Suprapubic skin (tissue), 4 donors: ENCODE measurements at regions not wholly inside any gene's neighbourhood (a gene's known extent, or its start where the extent isn't known, plus 50 kb on each side); places are given as distances from the start of the nearest gene placed in this dataset.
"Not testable (repeated sequence)": the region's sequence is repeated elsewhere in the genome, so short reads cannot be mapped to it uniquely, and the experiment has no call there.

Source experiments
- DNase-seq, 2 donors: peaks; one replicate each; pipeline ENCODE4 v3.0.0-alpha.2; 2019; ENCODE audit warnings: low spot score in 2 of 2
- H3K27ac ChIP-seq: fragments of 200-600 bp; sonication (generic); one replicate; pipeline ENCODE4 v1.5.1; 2019
- H3K27me3 ChIP-seq: fragments of 200-600 bp; sonication (generic); one replicate; pipeline ENCODE4 v1.5.1; 2019
- H3K36me3 ChIP-seq: fragments of 200-600 bp; sonication (generic); one replicate; pipeline ENCODE4 v1.5.1; 2019
- H3K4me1 ChIP-seq: fragments of 200-600 bp; sonication (generic); one replicate; pipeline ENCODE4 v1.5.1; 2019
- H3K4me3 ChIP-seq: fragments of 200-600 bp; sonication (generic); one replicate; pipeline ENCODE4 v1.5.1; 2019; ENCODE audit warnings: mild to moderate bottlenecking
- H3K9me3 ChIP-seq: fragments of 200-600 bp; sonication (generic); one replicate; pipeline ENCODE4 v1.5.1; 2019
- EP300 ChIP-seq: sonication (generic); formaldehyde crosslinking; IDR thresholded peaks from one replicate; pipeline ENCODE4 v1.6.1; 2017; ENCODE audit warnings: antibody characterized with exemption
- POLR2A ChIP-seq, 2 donors: fragments of 450-650 bp; IDR thresholded peaks; one replicate each; pipeline ENCODE4 v1.6.1; 2017; ENCODE audit warnings: antibody characterized with exemption in 2 of 2, mild to moderate bottlenecking in 2 of 2, moderate library complexity in 2 of 2
- POLR2AphosphoS5 ChIP-seq, 3 donors: sonication (generic); formaldehyde crosslinking; IDR thresholded peaks; one replicate each; pipeline ENCODE4 v1.6.1; 2017; ENCODE audit warnings: antibody characterized with exemption in 3 of 3
- WGBS: methylation state at CpG from one replicate; pipeline ENCODE4 v1.1.5; 2018; 5-methylcytosine and 5-hydroxymethylcytosine counted together
- TF ChIP-seq, protein P1 (sequence below), 2 donors: fragments of 200-600 bp in 1 of 2; fragments of 450-650 bp in 1 of 2; sonication (generic) in 1 of 2; IDR thresholded peaks; one replicate each; pipeline ENCODE4 v1.5.1; 2016 to 2019; ENCODE audit warnings: antibody characterized with exemption in 2 of 2, mild to moderate bottlenecking in 1 of 2, moderate library complexity in 1 of 2

DNA sequence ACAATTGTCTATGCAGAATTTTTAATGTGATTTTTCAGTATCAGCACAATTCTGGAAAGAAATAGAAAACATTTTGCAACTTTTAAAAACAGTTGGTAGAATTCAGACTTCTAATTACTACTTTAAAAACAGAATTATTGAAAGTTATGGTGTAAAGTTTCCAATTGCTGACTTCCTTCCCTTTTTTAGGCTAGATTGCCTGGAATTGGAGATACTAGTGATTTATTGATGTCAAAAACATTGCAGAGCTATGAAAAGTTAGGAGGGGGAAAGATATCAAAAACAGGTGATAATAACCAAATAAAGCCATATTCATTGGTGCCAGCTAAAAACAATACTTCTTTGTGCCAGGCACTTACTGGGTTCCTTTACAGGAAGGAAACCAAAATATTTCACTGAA is 485.5 kb downstream of the TMEM135 start:
- DNase-seq, result no peak
- Histone ChIP-seq H3K4me1 (no peaks in the 10 kb centered on the region), H3K4me3 (no peak overlapping the region), H3K36me3 (no peaks in the 10 kb centered on the region), H3K9me3 (no peaks in the 10 kb centered on the region), H3K27me3 (no peaks in the 10 kb centered on the region), H3K27ac (no peak overlapping the region)
- no peak for TF ChIP-seq POLR2A (IDR thresholded peaks at IDR 0.05)
- TF ChIP-seq, protein P1, sequence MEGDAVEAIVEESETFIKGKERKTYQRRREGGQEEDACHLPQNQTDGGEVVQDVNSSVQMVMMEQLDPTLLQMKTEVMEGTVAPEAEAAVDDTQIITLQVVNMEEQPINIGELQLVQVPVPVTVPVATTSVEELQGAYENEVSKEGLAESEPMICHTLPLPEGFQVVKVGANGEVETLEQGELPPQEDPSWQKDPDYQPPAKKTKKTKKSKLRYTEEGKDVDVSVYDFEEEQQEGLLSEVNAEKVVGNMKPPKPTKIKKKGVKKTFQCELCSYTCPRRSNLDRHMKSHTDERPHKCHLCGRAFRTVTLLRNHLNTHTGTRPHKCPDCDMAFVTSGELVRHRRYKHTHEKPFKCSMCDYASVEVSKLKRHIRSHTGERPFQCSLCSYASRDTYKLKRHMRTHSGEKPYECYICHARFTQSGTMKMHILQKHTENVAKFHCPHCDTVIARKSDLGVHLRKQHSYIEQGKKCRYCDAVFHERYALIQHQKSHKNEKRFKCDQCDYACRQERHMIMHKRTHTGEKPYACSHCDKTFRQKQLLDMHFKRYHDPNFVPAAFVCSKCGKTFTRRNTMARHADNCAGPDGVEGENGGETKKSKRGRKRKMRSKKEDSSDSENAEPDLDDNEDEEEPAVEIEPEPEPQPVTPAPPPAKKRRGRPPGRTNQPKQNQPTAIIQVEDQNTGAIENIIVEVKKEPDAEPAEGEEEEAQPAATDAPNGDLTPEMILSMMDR (IDR thresholded peaks at IDR 0.05), result no peak
- TF ChIP-seq POLR2AphosphoS5 (IDR thresholded peaks at IDR 0.05), result no peak
- no peak for TF ChIP-seq EP300

DNA sequence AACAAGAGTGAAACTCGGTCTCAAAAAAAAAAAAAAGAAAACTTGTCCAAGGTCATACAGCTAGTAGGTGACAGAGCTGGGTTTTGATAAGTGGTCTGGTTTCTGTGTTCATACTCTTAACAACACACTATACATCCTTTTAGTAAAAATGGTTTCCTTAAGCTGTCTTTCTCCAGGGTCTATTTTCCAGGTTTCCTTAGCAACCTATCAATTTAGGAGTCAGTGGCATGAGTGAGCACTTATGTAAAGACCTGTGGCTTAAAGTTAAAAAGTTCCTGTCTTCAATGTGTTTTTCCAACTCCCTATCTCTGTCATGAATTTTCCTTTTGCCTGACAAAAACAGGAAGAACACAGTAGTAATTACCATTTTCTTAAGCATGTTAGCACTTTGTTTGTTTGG is 480.5 kb downstream of the TMEM135 start:
- WGBS, result 95% methylated on average over 1 of the region's 1 CpG
- Histone ChIP-seq H3K36me3 (no peaks in the 10 kb centered on the region), H3K4me3 (no peak overlapping the region), H3K27ac (no peak overlapping the region), H3K9me3 (no peaks in the 10 kb centered on the region), H3K27me3 (no peaks in the 10 kb centered on the region), H3K4me1 (no peaks in the 10 kb centered on the region)
- TF ChIP-seq, protein P1 (IDR thresholded peaks at IDR 0.05), result no peak
- no peak for TF ChIP-seq EP300
- TF ChIP-seq POLR2A (IDR thresholded peaks at IDR 0.05), result no peak
- no peak for TF ChIP-seq POLR2AphosphoS5 (IDR thresholded peaks at IDR 0.05)
- DNase-seq, result no peak

- Histone ChIP-seq H3K27ac (no peak overlapping the region), H3K4me1 (no peaks in the 10 kb centered on the region), H3K4me3 (no peak overlapping the region), H3K36me3 (no peaks in the 10 kb centered on the region), H3K27me3 (no peaks in the 10 kb centered on the region), H3K9me3 (no peaks in the 10 kb centered on the region)
- TF ChIP-seq EP300 (no peak), POLR2A (IDR thresholded peaks at IDR 0.05) (no peak), POLR2AphosphoS5 (IDR thresholded peaks at IDR 0.05) (no peak)
- TF ChIP-seq, protein P1 (IDR thresholded peaks at IDR 0.05), result no peak
- no peak for DNase-seq
Observed at GRCh38 chr11:87517351-87517750, 479.6 kb downstream of the TMEM135 start.

DNA sequence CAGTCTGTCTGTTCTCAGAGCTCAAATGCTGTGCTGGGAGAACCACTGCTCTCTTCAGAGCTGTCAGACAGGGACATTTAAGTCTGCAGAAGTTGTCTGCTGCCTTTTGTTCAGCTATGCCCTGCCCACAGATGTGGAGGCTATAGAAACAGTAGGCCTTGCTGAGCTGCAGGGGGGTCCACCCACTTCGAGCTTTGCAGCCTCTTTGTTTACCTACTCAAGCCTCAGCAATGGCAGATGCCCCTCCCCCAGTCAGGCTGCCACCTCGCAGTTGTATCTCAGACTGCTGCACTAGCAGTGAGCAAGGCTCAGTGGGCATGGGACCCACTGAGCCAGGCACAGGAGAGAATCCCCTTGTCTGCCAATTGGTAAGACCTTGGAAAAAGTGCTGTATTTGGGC is 470.0 kb downstream of the TMEM135 start:
- not testable (repeated sequence) for H3K27me3 ChIP-seq, H3K27ac ChIP-seq, H3K4me3 ChIP-seq, H3K9me3 ChIP-seq, H3K4me1 ChIP-seq, DNase-seq, H3K36me3 ChIP-seq
- WGBS, result 38% methylated on average over 2 of the region's 2 CpGs

- not testable (repeated sequence) for H3K4me1 ChIP-seq, H3K36me3 ChIP-seq, H3K27ac ChIP-seq, H3K9me3 ChIP-seq, H3K4me3 ChIP-seq, H3K27me3 ChIP-seq, DNase-seq
- 89% methylated on average over 6 of the region's 6 CpGs for WGBS
Observed at GRCh38 chr11:87506946-87507345, 469.2 kb downstream of the TMEM135 start.

- no peak for TF ChIP-seq POLR2A (IDR thresholded peaks at IDR 0.05)
- no peak for TF ChIP-seq EP300
- TF ChIP-seq, protein P1 (IDR thresholded peaks at IDR 0.05), result no peak
- DNase-seq, result no peak
- H3K27me3 ChIP-seq, result no peaks in the 10 kb centered on the region
- no peak overlapping the region for H3K4me3 ChIP-seq
- H3K9me3 ChIP-seq, result no peaks in the 10 kb centered on the region
- H3K4me1 ChIP-seq, result no peaks in the 10 kb centered on the region
- WGBS, result 24% methylated on average over 1 of the region's 1 CpG
- H3K27ac ChIP-seq, result no peak overlapping the region
- no peaks in the 10 kb centered on the region for H3K36me3 ChIP-seq
Observed at GRCh38 chr11:87501388-87501787, 463.7 kb downstream of the TMEM135 start.

DNA sequence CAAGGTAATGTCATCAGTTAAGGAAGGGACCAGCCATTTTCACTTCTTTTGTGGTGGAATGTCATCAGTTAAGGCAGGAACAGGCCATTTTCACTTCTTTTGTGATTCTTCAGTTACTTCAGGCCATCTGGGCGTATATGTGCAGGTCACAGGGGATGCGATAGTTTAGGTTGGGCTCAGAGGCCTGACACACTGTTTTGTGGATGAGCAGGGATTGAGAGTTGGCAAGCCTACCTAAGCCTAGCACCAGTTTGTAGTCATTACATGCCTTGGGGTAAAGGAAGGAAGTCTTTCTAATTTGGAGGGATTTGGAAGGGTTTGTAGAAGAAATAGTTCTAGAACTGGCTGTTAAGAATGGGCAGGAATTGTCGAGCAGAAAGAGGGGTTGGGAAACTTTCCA is 457.2 kb downstream of the TMEM135 start:
- 82% methylated on average over 3 of the region's 3 CpGs for WGBS
- H3K4me3 ChIP-seq, H3K27me3 ChIP-seq, H3K27ac ChIP-seq, DNase-seq, H3K4me1 ChIP-seq, H3K9me3 ChIP-seq, H3K36me3 ChIP-seq: not testable (repeated sequence)

DNA sequence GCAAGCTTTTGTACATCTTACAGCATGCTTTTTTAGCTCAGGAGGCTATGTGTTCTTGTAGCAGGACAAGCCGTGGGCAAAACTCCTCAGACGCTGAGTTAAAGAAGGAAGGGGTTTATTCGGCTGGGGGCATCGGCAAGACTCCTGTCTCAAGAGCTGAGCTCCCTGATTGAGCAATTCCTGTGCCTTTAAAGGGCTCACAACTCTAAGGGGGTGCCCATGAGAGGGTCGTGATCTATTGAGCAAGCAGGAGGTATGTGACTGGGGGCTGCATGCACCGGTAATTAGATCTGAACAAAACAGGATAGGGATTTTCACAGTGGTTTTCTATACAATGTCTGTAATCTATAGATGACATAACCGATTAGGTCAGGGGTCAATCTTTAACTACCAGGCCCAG is 456.3 kb downstream of the TMEM135 start:
- not testable (repeated sequence) for H3K4me1 ChIP-seq, H3K36me3 ChIP-seq, H3K9me3 ChIP-seq, H3K4me3 ChIP-seq, H3K27ac ChIP-seq, DNase-seq, H3K27me3 ChIP-seq
- WGBS, result 83% methylated on average over 7 of the region's 7 CpGs
